GM18861 (cell line): ENCODE measurements at regions not wholly inside any gene's neighbourhood (a gene's known extent, or its start where the extent isn't known, plus 50 kb on each side); places are given as distances from the start of the nearest gene placed in this dataset.
"Not testable (repeated sequence)": the region's sequence is repeated elsewhere in the genome, so short reads cannot be mapped to it uniquely, and the experiment has no call there.

ENCODE experiments used
- ATAC-seq: cut with Tn5 transposase; IDR thresholded peaks from one replicate; pipeline ENCODE4 v1.9.1; 2021; ENCODE audit not compliant: unreplicated experiment

DNA sequence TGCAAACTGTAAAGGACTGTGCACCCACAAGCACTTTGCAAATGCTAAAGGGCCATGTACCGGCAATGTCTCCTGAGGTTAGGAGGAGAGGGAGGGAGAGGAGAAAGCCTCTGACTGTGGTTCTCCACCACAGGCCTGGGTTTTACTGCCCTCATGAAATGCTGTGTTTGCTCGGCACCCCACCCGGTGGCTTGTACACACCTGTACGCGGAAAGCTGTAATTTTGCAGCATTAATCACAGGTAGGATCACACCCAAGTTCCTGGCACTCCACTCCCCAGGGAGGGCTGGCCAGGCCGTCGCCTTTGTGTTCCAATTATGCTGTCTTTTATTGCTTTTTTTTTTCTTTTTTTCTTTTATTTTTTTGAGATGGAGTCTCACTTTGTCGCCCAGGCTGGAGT is 78.5 kb upstream of the MYL10 start:
- no peak for ATAC-seq

DNA sequence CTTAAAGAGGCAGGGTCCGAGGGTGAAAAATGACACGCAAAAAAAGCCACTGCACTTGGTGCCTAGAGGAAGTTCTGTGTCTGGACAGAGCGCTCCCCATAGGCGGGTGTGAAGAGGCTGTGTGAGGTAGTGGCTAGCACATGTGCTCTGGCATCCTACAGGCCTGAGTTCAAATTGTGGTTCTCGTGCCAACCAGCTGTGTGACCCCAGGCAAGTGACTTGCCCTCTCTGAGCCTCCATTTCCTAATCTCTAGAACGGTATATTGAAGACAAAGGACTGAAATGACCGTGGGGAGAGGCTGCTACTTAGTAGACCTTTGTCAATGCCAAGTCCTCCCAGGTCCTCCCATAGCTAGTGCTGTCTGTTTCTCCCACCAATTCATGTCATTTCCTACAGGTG is 79.1 kb upstream of the MYL10 start:
- no peak for ATAC-seq

DNA sequence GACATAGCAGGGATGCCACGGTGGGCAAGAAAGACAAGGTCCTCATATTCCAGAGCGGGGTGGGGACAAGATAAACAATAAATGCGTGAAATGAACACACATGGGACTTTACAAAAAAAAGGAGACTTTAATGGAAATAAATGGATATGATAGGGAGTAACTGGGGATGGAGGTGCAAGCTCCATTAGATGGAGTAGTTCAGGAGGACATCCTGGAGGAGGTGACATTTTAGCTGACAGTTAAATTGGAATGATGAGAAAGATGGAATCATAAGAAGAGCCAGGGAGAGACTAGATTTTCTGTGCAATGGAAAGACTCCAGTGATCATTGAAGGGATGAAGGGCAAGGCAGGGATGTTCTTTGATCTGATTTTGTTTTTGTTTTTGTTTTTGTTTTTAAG is 83.6 kb upstream of the MYL10 start:
- no peak for ATAC-seq

DNA sequence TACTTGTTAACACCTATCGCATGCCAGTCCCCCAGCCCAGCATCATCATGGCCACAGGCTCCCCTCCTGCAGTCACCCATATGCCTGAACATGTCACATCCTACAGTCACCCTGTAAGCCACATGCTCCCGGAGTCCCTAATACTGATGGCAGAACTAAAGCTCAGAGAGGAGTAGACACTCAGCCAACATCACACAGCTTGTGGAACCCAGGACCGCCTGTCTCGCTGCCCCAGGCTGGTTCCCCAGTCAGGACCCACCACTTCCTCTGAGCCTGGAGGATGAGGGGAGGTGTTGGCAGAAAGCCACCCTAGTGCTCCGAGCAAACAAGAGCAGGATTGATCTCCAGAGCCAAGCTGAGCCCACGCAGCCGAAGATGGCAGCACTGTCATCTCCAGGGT is 85.0 kb upstream of the MYL10 start:
- no peak for ATAC-seq

DNA sequence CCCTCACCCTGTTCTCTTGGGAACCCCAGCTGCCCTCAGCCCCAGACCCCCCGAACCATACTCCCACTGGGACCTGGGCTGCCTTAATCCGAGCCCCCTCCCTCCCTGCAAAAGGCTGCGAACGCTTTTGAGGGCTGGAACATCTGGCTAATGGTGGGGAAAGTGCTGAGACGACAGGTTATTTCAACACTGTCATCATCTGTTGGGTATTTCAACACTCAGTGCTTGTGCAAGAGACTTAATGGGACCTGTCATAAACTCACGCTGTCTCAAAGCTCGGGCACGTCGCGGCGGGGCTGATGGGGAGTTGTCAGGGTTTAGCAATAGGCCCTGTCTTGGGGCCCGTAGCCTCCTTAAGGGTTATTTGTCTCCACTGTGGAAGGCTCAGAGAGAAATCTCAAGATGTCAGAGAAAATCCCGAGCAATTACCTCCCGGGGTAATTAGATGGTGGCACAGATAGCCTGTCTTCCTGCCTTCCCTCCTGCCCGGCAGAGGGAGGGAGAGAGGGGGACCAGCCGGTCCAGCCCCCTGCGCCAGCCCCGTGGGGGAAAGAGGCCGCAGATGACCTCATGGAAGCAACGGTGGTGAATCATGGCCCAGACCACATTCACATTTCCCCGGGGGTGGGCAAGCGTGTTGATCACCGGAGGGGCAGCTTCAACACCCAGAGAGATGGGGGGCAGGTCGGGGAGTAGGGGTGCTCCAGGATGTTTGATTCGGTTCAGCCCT is 88.7 kb upstream of the MYL10 start:
- ATAC-seq = no peak

DNA sequence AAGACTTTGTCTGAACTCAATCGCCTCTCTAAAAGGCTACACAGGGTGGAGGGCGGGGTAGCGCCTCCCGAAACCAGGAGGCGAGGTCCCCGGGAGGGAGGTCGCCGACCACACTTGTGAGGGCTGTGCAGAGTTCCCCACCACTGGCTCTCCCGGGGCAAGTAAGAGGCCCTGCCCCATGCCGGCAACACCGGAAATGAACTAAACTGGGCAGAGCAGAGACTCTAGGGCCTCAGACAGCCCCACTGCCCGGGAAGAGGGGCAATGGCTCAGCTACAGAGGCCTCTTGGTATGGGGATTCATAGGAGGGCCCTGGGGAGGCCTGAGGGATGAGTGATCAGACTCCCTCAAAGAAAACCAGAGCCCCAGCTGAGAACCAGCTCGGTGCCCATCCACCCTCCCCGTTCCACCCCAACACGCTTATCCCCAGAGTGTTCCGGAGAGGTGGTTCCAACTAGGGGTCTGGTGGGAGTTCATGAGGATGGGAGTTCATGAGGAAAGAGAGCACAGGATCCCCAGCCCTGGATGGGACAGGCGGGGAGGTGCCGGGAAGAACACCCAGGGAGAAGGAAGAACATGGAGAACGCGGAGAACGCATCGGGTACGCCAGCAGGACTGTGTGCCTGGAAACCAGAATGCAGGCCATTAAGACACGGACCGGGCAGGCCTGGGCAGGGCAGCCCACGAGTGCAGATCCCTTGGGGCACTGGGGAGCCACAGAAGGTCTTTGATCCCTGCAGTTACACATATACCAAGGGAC is 89.4 kb upstream of the MYL10 start:
- no peak for ATAC-seq

DNA sequence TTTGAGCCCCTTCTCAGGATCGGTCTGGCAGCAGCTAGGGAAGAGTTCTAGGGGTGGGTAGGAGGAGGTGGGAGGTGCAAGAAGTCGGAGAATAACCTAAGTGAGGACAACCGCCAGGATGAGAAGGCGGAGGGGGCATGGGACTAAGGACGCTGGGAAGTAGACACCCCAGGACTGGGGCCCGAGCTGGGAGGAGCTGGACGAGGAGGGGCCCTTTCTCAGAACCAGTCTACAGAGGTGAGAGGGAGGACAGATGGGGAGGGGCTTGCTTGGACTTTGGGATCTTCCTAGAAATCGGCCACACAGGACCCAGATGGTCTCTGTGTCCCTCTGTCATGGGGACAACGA is 90.0 kb upstream of the MYL10 start:
- ATAC-seq = no peak

DNA sequence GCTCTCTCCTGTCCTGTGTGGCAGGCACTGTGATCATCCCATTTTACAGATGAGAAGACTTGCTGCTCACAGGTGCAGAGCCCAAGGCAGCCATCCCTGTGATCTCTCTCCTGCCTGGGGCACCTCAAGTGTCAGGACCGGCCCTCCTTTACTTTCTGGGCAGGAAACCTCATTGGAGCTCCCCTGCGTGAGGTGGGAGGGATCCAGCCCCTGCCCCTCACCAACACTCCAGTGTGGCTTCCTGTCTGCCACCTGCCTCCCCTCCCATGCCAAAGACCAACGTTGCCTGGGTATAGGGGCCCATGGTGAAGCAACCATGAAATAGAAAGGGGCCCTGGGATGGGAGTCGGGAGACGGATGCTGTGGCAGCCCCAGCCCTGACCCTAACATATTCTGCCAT is 91.2 kb upstream of the MYL10 start:
- no peak for ATAC-seq

DNA sequence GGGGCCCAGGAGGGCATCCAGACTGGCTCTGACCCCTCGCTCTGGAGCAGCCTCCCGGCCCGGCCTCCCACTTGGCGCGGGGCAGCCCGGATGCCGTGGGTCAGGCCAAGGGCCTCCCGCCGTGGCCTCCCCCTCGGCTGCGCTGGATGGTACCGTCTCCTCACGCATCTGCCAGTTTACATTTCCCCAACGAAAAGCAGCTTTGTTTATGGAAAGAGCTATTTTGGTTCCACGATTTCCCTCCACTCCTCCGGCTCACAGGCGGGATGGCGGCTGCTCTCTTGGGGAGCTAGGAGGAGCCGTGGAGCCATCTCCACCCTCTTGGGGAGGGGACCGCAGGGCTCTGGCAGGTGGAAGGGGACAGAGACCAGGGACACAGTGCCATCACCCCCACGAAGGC is 93.2 kb upstream of the MYL10 start:
- no peak for ATAC-seq

DNA sequence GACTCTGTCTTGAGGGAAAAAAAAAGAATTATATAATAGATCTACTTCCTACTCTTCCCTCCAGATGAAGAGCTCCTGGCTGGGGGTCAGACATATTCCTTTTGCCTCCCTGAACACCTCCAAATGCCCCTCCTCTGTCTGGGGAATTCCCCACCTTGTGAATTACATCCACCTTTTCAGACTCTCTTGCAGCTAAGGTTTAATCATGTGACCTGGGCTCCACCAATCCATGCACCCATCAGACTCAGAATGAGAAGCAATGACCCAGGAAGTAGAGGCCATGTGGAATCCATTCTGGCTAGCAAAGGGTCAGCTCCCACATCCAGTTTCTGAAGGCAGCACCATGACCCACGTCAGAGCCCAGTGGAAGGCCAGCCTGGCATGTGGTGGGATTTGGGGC is 93.6 kb upstream of the CUX1 start:
- ATAC-seq = no peak

DNA sequence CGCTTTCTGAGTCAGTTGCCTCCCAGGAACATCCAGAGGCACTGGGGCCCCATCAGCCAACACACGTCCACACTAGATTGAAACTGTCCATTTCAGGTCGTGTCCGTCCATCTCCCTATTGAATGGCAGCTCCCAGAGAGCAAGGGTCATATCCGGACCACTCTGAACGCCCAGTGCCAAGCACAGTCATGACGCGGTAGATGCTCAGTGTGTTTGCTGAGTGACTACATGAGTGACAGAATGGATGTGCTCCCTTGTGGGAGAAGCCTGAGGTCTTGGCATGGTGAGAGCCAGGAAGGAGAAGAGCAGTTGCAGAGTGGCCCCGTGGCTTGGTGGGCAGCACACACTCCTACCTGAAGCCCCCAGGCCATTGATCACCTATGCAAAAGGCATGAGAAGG is 92.5 kb upstream of the CUX1 start:
- ATAC-seq = no peak

DNA sequence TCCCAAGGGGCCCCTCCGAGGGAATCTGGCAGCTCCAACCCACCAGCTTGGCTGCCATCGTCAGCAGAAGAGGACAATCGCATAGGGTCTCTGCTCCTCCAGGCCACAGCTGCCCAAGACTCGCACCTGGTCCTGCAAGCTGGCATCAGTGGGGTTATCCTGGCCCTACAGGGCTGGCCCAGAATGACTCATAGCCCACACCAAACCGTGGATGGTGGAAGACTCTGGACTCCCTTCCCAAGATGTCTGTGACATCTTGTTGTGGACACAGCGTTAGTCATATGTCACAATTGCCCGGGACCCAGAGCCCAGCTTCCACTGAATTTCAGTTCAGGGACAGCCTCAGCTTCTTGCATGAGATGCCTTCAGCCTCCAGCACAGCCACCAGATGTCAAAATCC is 91.5 kb upstream of the CUX1 start:
- ATAC-seq = no peak

DNA sequence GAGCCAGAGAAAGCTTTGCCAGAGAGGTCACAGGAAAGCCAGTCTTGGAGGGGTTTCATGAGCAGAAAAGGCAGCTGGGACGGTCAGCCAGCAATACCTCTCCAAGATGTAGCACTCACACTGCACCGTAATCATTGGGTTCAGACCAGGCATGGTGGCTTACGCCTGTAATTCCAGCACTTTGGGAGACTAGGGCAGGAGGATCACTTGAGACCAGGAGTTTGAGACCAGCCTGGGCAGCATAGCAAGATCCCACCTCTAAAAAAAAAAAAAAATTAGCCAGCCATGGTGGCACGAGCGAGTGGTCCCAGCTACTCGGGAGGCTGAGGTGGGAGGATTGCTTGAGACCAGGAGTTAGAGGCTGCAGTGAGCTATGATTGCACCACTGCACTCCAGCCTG is 90.2 kb upstream of the CUX1 start:
- no peak for ATAC-seq

DNA sequence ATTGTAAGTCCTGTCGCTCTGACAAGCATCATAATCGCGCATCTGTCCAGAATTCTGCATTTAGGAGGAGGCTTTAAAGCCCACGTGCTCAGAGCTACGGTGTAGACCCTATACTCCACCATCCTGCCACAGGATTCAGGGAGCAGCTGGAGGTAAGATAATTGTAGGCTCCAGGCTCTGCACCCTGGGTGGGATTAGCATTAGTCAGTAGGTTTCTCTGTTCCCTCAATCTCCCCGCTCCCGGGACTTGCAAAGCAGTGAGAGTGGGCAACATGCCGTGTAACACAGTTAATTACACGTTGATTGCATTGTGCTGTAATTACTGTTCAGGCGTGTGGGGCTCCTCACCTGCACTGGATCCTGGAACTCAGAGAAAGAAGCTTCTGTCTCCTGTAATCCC is 89.3 kb upstream of the CUX1 start:
- ATAC-seq = no peak

DNA sequence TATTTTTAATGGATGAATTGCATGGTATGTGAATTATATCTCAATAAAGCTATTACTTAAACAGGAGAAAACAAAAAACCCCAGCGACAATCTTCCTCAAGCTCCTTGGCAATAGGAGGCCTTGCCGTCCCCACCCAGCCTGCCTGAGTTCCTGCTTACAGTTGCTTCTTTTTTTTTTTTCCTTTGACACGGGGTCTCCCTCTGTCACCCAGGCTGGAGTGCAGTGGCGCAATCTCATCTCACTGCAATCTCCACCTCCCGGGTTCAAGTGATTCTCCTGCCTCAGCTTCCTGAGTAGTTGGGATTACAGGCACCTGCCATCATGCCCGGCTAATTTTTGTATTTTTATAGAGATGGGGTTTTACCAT is 88.6 kb upstream of the CUX1 start:
- ATAC-seq = not testable (repeated sequence)

DNA sequence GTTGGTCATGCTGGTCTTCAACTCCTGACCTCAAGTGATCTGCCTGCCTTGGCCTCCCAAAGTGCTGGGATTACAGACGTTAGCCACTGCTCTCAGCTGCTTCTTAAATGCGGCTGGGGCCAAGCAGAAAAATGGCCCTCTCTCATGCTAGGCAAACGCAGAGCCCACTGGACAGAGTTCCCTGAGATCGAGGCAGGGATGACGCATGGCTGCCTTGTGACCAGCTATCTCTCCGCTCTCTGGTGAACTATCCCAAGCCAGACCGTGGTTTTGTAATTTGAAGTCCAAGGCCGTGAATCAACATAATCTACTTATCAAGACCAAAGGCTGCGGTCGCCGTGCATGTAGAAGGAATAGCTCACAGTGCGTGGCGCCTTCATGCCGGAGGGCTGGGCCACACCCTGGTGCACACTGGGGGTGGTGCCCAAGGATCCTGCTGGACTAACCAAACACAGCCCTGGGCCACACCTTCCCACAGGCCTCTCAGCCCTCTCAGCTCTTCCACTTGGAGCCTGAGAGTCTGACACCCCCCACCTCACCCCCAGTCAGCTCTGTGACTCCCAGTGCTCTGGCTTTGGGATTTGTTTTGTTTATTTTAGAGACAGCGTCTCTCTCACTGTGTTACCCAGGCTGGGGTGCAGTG is 88.1 kb upstream of the CUX1 start:
- ATAC-seq = no peak

DNA sequence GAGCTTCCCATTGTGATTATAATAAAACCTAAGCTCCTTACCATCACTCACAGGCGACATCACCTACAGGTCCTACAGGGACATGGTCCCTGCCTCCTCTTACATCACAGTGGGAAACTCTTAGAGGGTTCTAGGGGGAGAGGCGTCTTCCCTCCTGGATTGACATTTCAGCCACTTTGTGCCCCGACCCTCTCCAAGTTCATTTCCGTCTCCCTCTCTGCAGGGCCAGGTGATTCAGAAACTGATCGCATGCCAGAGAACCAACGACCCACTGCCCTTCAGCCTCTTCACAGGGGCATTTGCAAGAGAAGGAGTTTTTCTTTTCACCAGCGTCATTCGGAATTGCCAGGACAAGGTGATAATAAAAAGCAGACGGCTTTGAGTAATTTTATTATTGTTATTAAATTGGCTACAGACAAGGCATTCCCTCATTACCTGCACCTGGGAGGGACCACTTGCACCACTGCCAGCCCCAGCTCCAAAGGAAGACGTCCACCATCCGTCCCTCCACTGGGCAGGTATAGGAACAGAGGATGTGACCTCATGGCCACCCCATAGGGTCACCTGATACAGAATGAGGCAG is 85.8 kb upstream of the CUX1 start:
- no peak for ATAC-seq

DNA sequence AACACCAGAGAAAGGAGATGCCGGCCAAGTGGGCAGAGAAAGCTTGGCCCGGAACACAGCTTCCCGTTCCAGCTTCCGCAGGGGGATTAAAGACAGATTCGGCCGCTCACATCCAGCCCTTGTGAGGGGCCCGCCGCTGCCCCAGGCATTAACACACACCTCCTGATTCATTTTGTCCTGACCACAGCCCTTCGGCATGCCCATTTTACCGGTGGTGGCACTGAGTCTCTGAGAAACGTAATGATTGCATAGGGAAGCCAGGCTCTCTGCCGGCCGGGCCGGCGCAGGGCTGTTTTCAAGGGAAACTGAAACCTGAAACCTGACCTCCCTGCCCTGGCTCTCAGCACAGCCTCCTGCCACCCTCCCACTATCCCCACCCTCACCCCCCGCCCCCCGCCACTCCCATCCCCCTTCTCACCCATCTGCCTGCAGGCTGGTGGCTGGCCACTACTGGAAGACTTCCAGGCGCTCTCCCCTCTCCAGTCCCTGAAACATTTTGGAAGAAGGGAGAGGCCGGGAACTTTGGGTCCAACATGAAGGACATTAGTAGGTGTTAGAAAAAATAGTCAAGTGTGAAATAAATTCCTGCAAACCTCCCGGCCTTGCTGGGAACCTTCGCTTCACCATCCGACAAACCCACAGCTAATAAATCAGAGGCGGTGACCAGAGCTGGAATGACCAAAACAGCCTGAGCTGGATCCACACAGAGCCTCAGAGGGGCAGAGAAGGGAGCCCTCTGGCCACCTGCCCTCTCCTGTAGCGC is 83.5 kb upstream of the CUX1 start:
- ATAC-seq = no peak

DNA sequence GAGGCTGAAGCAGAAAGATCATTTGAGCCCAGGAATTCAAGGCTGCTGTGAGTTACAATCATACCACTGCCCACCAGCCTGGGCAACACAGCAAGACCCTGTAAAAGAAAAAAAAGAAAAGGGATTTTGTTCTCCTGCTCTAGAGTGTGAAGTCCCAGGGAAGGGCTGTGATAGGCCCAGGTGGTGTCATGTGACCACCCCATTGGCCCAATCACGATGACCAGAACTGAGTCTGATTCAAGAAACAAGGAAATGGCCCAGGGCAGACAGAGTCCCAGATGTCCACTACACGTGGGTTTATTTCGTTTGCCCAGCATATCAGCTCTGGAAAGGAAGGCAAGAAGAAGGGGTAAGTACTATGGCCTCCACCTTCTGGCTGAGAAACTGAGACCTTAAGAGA is 81.3 kb upstream of the CUX1 start:
- no peak for ATAC-seq

DNA sequence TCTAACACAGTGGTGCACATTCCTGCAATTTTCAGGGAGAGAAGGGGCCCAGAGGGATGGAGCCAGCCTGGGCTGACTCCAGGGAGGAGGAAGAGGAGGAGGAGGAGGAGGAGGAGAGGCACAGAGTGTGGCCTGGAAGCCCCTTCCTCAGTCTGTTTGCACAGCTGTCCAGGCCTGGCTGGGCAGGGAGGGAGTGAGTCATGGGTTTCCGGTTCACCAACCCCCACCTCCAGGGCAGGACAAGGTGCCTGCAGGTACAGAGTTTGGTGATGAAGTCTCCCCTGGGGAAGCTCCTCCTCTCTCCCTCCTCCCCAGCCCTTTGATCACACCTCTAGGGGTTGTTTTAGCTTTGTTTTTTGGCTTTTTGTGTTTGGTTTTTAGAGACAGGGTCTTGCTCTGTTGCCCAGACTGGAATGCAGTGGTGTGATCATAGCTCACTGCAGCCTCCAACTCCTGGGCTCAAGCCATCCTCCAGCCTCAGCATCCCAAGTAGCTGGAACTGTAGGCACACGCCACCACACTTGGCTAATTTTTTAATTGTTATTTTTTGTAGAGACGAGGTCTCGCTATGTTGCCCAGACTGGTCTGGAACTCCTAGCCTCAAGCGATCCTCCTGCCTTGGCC is 77.5 kb upstream of the CUX1 start:
- ATAC-seq = no peak
